GM21723 (cell line): ENCODE measurements at regions not wholly inside any gene's neighbourhood (a gene's known extent, or its start where the extent isn't known, plus 50 kb on each side); places are given as distances from the start of the nearest gene placed in this dataset.

Experiments used
- ATAC-seq: cut with Tn5 transposase; IDR thresholded peaks from one replicate; pipeline ENCODE4 v1.9.1; 2021; ENCODE audit warnings: mild to moderate bottlenecking, moderate library complexity; ENCODE audit not compliant: unreplicated experiment

GRCh38 chr18:45168866-45169600 lies 446.2 kb upstream of the SLC14A2 start:
- ATAC-seq = no peak

DNA sequence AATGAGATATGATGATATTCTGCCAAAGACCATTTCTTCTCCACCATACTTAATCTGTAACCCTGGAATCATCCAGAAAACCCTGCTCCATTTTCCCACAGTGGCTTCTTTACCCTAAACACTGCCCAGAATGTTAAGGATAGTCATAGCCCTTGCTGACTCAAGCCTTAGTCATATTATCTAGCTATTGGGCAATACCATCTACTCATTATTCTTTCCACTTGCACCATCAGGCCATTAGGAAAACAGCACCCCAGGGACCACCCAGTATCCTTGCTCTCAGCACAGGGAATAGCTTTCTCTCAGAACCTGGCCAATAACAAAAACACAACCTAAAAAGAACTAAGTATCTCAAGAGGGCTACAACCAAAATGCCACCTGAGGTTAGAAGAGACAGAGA lies 445.7 kb upstream of the SLC14A2 start:
- ATAC-seq = no peak

DNA sequence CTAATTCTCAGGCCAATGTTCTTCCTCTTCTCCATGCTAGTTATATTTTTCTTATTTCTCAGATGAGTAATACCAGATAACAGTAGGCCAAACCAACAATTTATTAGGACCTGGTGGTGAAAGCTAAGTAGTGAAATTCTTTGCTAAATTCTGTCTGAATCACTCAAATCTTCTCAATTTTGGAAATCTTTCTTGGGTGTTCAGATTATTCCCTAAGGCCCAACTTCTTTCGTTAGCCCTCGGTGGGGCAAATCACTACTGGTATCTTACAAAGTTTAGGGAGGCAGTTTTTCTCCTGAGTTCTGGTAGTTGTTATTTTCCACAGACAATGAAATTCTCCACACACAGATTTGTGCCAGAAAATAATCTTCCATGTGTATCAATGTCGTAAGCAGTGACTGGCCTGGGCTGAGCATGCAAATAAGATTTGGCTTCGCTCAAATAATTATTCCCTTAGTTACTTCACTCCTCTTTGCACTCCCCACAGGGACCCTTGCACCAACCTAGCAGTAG lies 443.5 kb upstream of the SLC14A2 start:
- no peak for ATAC-seq

DNA sequence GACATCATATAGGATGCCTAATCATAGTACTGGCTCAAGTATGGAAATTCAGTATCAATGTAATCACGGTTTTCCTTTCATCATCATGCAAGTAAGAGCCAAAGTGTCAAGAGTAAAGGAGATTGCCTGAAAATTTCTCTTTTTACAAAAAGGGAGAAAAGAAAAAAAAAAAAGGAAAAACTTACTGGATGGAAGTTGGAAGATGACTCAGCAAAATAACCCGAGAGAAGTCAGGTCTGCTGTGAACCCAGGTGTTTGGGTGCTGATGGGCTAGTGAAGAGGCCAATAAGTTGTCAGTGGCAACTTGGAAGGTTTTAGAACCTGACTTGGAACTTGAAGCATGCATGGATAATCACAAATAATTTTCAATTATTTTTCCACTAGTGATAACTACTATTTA lies 441.9 kb upstream of the SLC14A2 start:
- ATAC-seq = no peak

DNA sequence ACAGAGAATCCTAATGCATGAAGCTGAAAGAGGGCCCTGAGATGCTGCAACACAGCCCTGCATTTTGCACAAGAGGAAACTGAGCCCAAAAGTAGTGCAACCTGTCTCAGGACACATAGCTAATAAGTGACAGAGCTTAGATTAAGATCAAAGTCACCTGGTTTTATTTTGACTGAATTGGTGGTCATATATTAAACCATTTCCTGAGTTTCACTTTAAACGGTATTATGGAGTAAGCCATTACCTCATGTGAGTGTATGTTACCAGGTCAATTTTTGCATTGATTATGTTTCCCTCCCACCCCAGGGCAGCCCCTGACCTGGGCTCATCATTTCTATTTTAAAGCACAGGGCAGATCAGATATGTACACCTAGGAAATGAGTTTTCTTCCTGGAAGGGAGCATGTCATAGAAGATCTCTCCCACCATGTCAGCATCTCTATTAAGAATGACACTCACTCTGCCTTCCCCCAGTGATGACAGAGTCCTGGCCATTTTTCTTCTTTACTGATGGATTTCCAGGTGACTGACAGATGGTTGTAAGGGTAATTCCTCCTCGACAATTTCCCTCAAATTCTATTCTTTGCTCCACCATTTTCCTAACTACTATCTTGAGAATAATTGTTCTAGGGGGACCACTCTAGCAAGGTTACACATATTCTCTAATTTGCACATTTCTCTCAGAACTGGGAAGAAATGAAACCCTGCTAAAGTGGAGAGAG lies 441.3 kb upstream of the SLC14A2 start:
- ATAC-seq = no peak

GRCh38 chr18:45174629-45175136 lies 440.6 kb upstream of the SLC14A2 start:
- ATAC-seq = no peak

GRCh38 chr18:45175511-45175910 lies 439.8 kb upstream of the SLC14A2 start:
- ATAC-seq = no peak

- no peak for ATAC-seq
Observed at GRCh38 chr18:45186832-45187231, 428.4 kb upstream of the SLC14A2 start.

DNA sequence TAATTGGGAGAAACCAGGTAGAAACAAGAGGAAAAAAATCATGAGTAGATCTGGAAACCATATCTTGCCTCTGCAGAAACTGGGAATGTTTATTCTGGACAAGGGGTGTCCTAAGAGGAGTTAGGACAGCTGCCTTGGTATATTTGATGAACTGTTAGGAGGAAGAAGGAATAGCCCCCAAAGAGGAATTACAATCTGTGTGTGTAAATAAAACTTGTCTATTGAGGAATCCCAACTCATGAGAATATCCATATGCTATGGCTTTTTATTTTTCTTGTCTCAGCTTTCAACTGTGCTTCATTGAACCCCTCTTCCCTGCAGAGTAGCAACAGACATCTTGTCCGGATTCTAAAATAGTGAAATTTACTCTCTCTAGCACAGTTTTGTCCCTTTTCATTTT lies 423.5 kb upstream of the SLC14A2 start:
- ATAC-seq = no peak

DNA sequence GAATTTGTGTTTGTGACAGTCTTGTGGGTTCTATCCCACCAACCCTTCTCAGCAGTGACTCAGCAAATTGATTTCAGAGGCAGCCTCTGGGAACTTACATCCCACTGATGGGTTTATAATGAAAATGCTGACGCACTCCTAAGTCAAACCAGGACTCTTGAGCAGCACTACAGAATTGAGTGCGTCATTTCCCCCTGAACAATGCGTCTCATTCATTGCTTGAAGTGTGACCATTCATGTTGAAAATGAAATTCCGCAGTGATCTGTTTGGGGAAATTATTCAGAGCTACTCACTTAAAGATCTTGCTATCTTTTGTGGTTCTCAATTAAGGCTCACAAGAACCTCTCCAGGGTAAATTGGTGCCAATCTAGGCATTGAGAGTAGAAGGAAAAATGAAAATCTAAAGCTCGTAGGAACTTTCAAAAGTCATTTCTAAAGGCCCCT lies 417.7 kb upstream of the SLC14A2 start:
- ATAC-seq = peak; percentile 99

DNA sequence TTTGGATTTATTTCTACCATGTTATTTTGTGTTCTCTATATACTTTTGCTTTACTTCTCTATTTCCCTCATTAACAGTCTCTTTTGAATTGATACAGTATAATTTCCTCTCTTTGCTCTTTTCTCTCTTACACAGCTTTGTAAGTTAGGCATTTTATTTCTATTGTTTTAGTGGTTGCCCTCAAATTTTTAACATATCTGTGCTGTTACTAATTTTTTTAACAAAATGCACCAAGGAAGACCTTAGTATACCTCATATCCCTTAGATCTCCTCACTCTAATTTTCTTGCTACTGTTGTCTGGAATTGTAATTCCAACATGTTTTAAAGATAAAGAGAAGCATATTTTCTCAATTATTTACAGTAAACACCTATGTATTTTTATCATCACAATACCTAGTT lies 416.8 kb upstream of the SLC14A2 start:
- no peak for ATAC-seq

DNA sequence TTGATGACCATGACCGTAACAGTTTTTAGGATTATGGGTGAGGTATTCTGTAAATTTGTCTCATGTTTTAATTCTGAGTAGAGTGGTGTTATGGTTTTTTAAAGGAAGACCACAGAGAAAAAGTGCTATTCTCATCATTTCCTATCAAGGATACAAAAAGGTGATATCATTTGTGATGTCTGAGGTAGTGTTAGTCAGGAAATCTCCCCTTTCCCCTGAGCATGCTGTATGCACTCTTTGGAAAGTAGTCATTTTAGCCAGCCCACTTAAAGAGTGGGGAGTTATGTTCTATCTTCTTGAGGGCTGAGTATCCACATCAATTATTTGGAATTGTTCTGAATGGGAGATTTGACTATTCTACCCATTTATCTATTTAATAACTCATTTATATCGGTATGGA lies 414.2 kb upstream of the SLC14A2 start:
- no peak for ATAC-seq

GRCh38 chr18:45201489-45201888 lies 413.8 kb upstream of the SLC14A2 start:
- no peak for ATAC-seq

GRCh38 chr18:45202061-45202460 lies 413.2 kb upstream of the SLC14A2 start:
- ATAC-seq = no peak

DNA sequence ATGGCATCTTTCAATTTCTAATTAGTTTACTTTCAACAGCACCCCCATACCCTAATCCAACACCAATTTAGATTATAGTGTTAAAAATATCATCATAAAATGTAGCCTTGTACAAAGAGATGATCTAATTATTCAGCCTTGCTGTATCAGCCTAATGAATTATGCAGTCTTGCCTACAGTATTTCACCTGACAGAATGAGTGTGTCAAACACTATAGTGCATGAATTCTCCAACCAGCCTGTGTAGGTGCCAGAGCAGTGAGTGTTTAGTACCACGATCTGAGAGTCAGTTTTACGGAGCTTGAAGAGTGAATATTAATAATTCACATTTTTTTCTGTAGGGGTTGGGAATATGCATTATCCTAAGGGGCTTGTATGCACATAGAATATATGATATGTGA lies 411.6 kb upstream of the SLC14A2 start:
- no peak for ATAC-seq

- ATAC-seq = no peak
Observed at GRCh38 chr18:45207328-45207727, 407.9 kb upstream of the SLC14A2 start.

- ATAC-seq = no peak
Observed at GRCh38 chr18:45208164-45208563, 407.1 kb upstream of the SLC14A2 start.

- peak; percentile 98 for ATAC-seq
Observed at GRCh38 chr18:45212181-45213039, 402.9 kb upstream of the SLC14A2 start.

DNA sequence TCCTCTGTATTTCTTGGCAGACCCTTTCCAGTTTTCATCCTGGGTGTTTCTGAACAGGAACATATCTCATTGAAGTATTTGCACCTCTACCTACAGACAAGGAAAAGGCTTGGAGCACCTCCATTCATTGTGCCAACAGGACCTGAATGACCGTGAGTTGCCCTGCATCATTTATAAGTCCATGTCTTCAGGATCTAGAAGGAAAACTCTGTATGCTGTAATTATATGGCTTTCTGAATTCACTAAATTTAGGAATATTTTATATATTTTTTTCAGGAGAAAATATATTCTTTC lies 402.3 kb upstream of the SLC14A2 start:
- ATAC-seq = peak; percentile 23

- no peak for ATAC-seq
Observed at GRCh38 chr18:45218436-45218835, 396.8 kb upstream of the SLC14A2 start.

- ATAC-seq = no peak
Observed at GRCh38 chr18:45221363-45221762, 393.9 kb upstream of the SLC14A2 start.
